NT2/D1 (cell line): ENCODE measurements at regions not wholly inside any gene's neighbourhood (a gene's known extent, or its start where the extent isn't known, plus 50 kb on each side); places are given as distances from the start of the nearest gene placed in this dataset.

Source experiments
- SUZ12 ChIP-seq: IDR thresholded peaks from 2 replicates; pipeline ENCODE4 v1.6.1; 2011; ENCODE audit not compliant: insufficient read length, insufficient read depth; ENCODE audit errors: extremely low read depth
- YY1 ChIP-seq: IDR thresholded peaks from 2 replicates; pipeline ENCODE4 v1.6.1; 2011; ENCODE audit not compliant: insufficient read length, insufficient read depth

DNA sequence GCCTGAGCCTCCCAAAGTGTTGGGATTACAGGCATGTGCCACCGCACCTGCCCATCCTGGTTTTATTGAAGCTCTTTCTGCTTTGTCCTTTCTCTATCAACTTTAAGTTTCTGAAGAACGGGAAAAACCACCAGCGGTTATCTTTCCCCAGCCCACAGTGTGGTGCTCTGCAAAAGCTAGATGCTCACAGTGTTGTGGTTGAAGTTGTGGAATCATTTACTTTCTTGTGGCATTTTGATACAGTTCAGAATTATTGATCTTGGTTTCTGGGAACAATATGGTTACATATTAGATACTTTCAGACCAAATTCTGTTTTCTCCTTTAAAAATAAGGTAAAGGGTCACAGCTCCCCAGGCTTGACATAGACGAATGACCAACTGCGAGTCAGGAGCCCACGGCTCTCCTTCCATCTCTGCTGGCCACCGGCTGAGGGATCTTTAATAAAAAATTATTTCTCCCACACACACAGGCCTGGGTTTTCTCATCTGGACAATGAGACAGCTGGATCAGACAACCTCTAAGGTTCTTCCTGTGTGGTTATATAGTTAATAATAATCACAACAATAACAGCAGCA lies 385.3 kb downstream of the SETD4 start:
- TF ChIP-seq SUZ12 (no peak), YY1 (no peak)
